Activated T-cell treated with anti-CD3 and anti-CD28 coated beads, Interleukin-2, amount 50 U/mL, for 72 hours (primary cell): ENCODE measurements at regions not wholly inside any gene's neighbourhood (a gene's known extent, or its start where the extent isn't known, plus 50 kb on each side); places are given as distances from the start of the nearest gene placed in this dataset.

Experiments
- ATAC-seq, 2 donors: fragments of 150-1000 bp; cut with Tn5 transposase; replicated peaks in 1 of 2; 2 replicates each; pipeline ENCODE4 v1.10.0; 2021; ENCODE audit warnings: moderate library complexity in 2 of 2, mild to moderate bottlenecking in 1 of 2
- DNase-seq, 2 donors: peaks; one replicate each; pipeline ENCODE4 v3.0.0; 2021 to 2022; ENCODE audit warnings: mixed read lengths in 1 of 2
- H3K27ac Mint-ChIP-seq: one replicate; pipeline ENCODE4 v1.8.0; 2022; ENCODE audit warnings: mild to moderate bottlenecking, moderate library complexity, mixed read lengths
- H3K27me3 Mint-ChIP-seq: one replicate; pipeline ENCODE4 v1.8.0; 2022; ENCODE audit warnings: low read depth, mixed read lengths
- H3K36me3 Mint-ChIP-seq, 2 donors: one replicate each; pipeline ENCODE4 v1.8.0; 2022; ENCODE audit warnings: mixed read lengths in 2 of 2, mild to moderate bottlenecking in 1 of 2; ENCODE audit not compliant: insufficient read depth in 2 of 2
- H3K4me1 Mint-ChIP-seq: one replicate; pipeline ENCODE4 v1.8.0; 2022; ENCODE audit warnings: low read depth, mixed read lengths
- H3K4me3 Mint-ChIP-seq, 2 donors: one replicate each; pipeline ENCODE4 v1.8.0; 2022; ENCODE audit warnings: mild to moderate bottlenecking in 2 of 2, mixed read lengths in 2 of 2, moderate library complexity in 2 of 2
- H3K9me3 Mint-ChIP-seq, 2 donors: one replicate each; pipeline ENCODE4 v1.8.0; 2022; ENCODE audit warnings: mixed read lengths in 2 of 2

- Mint-ChIP-seq H3K4me1 (no peaks in the 10 kb centered on the region), H3K4me3 (no peak overlapping the region), H3K27me3 (peaks cover 14% of the 10 kb centered on the region), H3K36me3 (no peaks in the 10 kb centered on the region), H3K9me3 (no peaks in the 10 kb centered on the region), H3K27ac (no peak overlapping the region)
- no peak for ATAC-seq
- DNase-seq = no peak
Observed at GRCh38 chr14:66066981-66067776, 419.0 kb upstream of the CCDC196 start.

GRCh38 chr14:66069036-66069435 is 417.1 kb upstream of the CCDC196 start:
- Mint-ChIP-seq H3K27ac (no peak overlapping the region), H3K9me3 (no peaks in the 10 kb centered on the region), H3K4me1 (no peaks in the 10 kb centered on the region), H3K36me3 (no peaks in the 10 kb centered on the region), H3K4me3 (no peak overlapping the region), H3K27me3 (peaks cover 14% of the 10 kb centered on the region)
- no peak for DNase-seq
- no peak for ATAC-seq

- Mint-ChIP-seq H3K27ac (no peak overlapping the region), H3K27me3 (peaks cover 14% of the 10 kb centered on the region), H3K4me1 (no peaks in the 10 kb centered on the region), H3K9me3 (no peaks in the 10 kb centered on the region), H3K36me3 (no peaks in the 10 kb centered on the region), H3K4me3 (no peak overlapping the region)
- ATAC-seq = no peak
- no peak for DNase-seq
Observed at GRCh38 chr14:66069830-66070541, 416.2 kb upstream of the CCDC196 start.

DNA sequence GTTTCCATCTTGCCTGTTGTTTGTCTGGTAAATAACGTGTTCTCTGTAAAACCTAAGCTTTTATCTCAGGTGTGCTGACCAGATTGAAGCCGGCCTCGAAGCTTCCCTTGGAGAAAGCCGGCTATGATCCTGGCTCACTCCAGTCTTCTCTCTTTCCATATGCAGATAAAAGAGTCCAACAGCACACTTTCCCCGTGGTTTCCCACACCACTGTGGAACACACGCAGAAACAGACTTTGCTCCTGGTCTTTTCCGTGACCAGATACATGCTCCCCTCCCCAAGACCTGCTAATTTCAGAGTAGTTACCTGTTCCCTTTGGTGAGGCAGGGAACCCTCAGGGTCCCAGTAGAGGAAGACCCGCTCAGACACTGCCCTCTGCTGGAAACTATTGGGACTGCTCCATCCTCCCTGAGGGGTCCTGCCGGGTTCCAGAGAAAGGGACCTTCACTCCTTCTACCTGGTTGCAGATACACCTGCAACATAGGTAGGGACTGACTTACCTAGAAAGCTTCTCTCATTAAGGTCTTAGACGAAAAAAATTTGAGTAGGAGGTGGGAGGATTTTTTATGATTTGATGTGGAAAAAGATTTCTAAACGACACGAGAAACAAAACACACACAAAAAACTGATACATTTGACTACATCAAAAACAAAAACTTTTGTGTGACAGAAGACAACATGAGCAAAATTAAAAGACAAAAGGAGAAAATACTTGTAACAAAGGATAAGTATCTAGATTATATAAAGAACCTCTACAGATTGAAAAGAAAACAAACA is 415.4 kb upstream of the CCDC196 start:
- ATAC-seq (peak; percentile 62), DNase-seq (peak; percentile 69 to 75)
- no peaks in the 10 kb centered on the region for H3K4me1 Mint-ChIP-seq
- H3K4me3 Mint-ChIP-seq = no peak overlapping the region
- H3K27me3 Mint-ChIP-seq = peaks cover 14% of the 10 kb centered on the region
- no peaks in the 10 kb centered on the region for H3K9me3 Mint-ChIP-seq
- H3K36me3 Mint-ChIP-seq = no peaks in the 10 kb centered on the region
- H3K27ac Mint-ChIP-seq = no peak overlapping the region

GRCh38 chr14:66072190-66073084 is 413.7 kb upstream of the CCDC196 start:
- no peaks in the 10 kb centered on the region for H3K9me3 Mint-ChIP-seq
- no peaks in the 10 kb centered on the region for H3K36me3 Mint-ChIP-seq
- no peak for ATAC-seq
- no peak overlapping the region for H3K4me3 Mint-ChIP-seq
- peaks cover 14% of the 10 kb centered on the region for H3K27me3 Mint-ChIP-seq
- H3K4me1 Mint-ChIP-seq = no peaks in the 10 kb centered on the region
- no peak for DNase-seq
- H3K27ac Mint-ChIP-seq = no peak overlapping the region

DNA sequence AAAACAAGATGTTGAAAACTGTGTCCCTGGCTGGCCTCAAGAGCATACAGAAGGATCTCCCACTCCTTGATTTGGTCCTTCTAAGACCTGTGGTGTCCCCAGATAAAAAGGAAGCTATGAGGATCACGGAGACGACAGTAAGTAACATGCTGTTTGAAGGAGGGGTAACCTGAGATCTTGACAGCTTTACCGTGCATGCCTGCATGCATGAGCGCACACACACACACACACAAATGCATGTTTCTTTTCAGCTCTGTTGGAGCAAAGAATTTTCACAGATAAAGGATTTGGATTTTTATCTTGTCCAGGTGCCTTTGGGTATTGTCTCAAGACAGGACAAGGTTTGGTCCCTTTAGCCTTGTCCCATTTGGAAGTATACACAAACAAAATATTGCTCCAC is 411.6 kb upstream of the CCDC196 start:
- Mint-ChIP-seq H3K27ac (no peak overlapping the region), H3K9me3 (no peaks in the 10 kb centered on the region), H3K4me3 (no peak overlapping the region), H3K4me1 (no peaks in the 10 kb centered on the region), H3K36me3 (no peaks in the 10 kb centered on the region), H3K27me3 (peaks cover 11% of the 10 kb centered on the region)
- ATAC-seq (no peak), DNase-seq (no peak)

- no peak for DNase-seq
- H3K27me3 Mint-ChIP-seq = no peaks in the 10 kb centered on the region
- no peaks in the 10 kb centered on the region for H3K4me1 Mint-ChIP-seq
- H3K36me3 Mint-ChIP-seq = no peaks in the 10 kb centered on the region
- no peak overlapping the region for H3K4me3 Mint-ChIP-seq
- H3K27ac Mint-ChIP-seq = no peak overlapping the region
- H3K9me3 Mint-ChIP-seq = no peaks in the 10 kb centered on the region
- no peak for ATAC-seq
Observed at GRCh38 chr14:66076176-66076575, 410.0 kb upstream of the CCDC196 start.

DNA sequence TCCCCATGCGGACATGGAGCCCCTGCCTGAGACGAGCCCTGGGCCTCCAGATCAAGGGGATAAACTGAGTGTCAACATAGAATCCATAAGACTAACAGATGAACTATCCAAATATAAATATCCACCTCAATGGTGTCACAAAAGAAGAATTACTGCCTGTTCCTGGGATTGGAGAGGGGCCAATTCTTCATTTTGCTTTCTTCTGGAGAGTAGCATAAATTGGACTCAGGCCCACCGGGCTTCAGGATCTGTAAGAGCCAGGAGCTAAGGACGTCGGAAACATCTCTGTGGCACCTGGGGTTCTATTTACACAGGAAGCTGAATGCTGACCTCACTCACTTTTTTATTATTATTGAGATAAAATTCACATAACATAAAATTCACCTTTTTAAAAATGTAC is 408.2 kb upstream of the CCDC196 start:
- no peaks in the 10 kb centered on the region for H3K9me3 Mint-ChIP-seq
- H3K4me1 Mint-ChIP-seq = no peaks in the 10 kb centered on the region
- no peak overlapping the region for H3K4me3 Mint-ChIP-seq
- no peaks in the 10 kb centered on the region for H3K27me3 Mint-ChIP-seq
- no peaks in the 10 kb centered on the region for H3K36me3 Mint-ChIP-seq
- ATAC-seq = no peak
- H3K27ac Mint-ChIP-seq = no peak overlapping the region
- no peak for DNase-seq

- peaks cover 13% of the 10 kb centered on the region for H3K27me3 Mint-ChIP-seq
- H3K27ac Mint-ChIP-seq = no peak overlapping the region
- H3K36me3 Mint-ChIP-seq = no peaks in the 10 kb centered on the region
- H3K4me1 Mint-ChIP-seq = no peaks in the 10 kb centered on the region
- H3K9me3 Mint-ChIP-seq = peaks cover 0 to 1% of the 10 kb centered on the region in 2 donors
- no peak overlapping the region for H3K4me3 Mint-ChIP-seq
- no peak for DNase-seq
- no peak for ATAC-seq
Observed at GRCh38 chr14:66081594-66082376, 404.4 kb upstream of the CCDC196 start.

DNA sequence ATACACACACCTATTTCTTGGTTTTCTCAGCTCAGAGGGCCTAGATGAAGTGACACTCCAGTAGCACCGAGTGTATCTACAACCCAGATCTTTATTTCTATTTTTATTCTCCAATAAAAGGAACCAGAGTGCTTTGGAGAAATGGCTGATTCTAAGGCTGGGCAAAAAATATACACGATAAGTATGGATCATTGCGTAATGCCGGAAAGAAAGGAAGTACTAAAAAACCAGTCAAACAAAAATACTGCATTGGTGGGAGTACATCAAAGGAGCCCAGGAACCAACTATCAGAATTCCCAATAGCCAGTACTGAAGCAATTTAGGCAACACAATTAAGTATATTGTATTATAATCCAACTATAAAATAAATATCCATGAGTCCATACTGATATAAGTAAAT is 400.9 kb upstream of the CCDC196 start:
- no peaks in the 10 kb centered on the region for H3K4me1 Mint-ChIP-seq
- DNase-seq = no peak
- peaks cover 14% of the 10 kb centered on the region for H3K27me3 Mint-ChIP-seq
- no peak overlapping the region for H3K27ac Mint-ChIP-seq
- H3K9me3 Mint-ChIP-seq = peaks cover 0 to 1% of the 10 kb centered on the region in 2 donors
- H3K4me3 Mint-ChIP-seq = no peak overlapping the region
- no peaks in the 10 kb centered on the region for H3K36me3 Mint-ChIP-seq
- ATAC-seq = no peak

GRCh38 chr14:66085665-66086064 is 400.5 kb upstream of the CCDC196 start:
- ATAC-seq (no peak), DNase-seq (no peak)
- Mint-ChIP-seq H3K9me3 (peaks cover 0 to 1% of the 10 kb centered on the region in 2 donors), H3K27ac (no peak overlapping the region), H3K4me1 (no peaks in the 10 kb centered on the region), H3K36me3 (no peaks in the 10 kb centered on the region), H3K27me3 (peaks cover 14% of the 10 kb centered on the region), H3K4me3 (no peak overlapping the region)

- DNase-seq (no peak), ATAC-seq (no peak)
- Mint-ChIP-seq H3K27me3 (peaks cover 14% of the 10 kb centered on the region), H3K27ac (no peak overlapping the region), H3K4me1 (no peaks in the 10 kb centered on the region), H3K36me3 (no peaks in the 10 kb centered on the region), H3K9me3 (peaks cover 0 to 1% of the 10 kb centered on the region in 2 donors), H3K4me3 (no peak overlapping the region)
Observed at GRCh38 chr14:66087231-66087630, 398.9 kb upstream of the CCDC196 start.
